ENCODE measurements at regions not wholly inside any gene's neighbourhood (a gene's known extent, or its start where the extent isn't known, plus 50 kb on each side); places are given as distances from the start of the nearest gene placed in this dataset.

DNA sequence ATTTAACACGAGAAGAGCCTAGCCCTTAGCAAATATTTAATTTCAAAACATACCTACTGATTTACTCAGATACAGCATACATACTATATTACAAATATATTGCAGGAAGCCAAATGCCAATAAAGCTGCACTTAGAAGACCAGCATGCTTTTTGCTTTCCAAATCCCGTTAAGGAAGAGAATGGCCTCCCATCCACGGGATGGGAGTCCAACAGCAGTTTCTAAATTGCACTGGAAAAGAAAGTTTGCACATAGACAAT lies 156.3 kb upstream of the FOXN3 start:
- no peaks in the 10 kb centered on the region for H3K9me3 ChIP-seq
- intact Hi-C loops (cut with DNase I) = no loop called here
- no peaks in the 10 kb centered on the region for H3K27me3 ChIP-seq
- H3K27ac ChIP-seq = no peak overlapping the region
- no peak for ATAC-seq
- peaks cover 0 to 15% of the 10 kb centered on the region in 2 donors for H3K4me1 ChIP-seq
- DNase-seq = no peak
- H3K36me3 ChIP-seq = no peaks in the 10 kb centered on the region
- TF ChIP-seq, protein P1, sequence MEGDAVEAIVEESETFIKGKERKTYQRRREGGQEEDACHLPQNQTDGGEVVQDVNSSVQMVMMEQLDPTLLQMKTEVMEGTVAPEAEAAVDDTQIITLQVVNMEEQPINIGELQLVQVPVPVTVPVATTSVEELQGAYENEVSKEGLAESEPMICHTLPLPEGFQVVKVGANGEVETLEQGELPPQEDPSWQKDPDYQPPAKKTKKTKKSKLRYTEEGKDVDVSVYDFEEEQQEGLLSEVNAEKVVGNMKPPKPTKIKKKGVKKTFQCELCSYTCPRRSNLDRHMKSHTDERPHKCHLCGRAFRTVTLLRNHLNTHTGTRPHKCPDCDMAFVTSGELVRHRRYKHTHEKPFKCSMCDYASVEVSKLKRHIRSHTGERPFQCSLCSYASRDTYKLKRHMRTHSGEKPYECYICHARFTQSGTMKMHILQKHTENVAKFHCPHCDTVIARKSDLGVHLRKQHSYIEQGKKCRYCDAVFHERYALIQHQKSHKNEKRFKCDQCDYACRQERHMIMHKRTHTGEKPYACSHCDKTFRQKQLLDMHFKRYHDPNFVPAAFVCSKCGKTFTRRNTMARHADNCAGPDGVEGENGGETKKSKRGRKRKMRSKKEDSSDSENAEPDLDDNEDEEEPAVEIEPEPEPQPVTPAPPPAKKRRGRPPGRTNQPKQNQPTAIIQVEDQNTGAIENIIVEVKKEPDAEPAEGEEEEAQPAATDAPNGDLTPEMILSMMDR (IDR thresholded peaks at IDR 0.05) = no peak
- H3K4me3 ChIP-seq = no peak overlapping the region

DNA sequence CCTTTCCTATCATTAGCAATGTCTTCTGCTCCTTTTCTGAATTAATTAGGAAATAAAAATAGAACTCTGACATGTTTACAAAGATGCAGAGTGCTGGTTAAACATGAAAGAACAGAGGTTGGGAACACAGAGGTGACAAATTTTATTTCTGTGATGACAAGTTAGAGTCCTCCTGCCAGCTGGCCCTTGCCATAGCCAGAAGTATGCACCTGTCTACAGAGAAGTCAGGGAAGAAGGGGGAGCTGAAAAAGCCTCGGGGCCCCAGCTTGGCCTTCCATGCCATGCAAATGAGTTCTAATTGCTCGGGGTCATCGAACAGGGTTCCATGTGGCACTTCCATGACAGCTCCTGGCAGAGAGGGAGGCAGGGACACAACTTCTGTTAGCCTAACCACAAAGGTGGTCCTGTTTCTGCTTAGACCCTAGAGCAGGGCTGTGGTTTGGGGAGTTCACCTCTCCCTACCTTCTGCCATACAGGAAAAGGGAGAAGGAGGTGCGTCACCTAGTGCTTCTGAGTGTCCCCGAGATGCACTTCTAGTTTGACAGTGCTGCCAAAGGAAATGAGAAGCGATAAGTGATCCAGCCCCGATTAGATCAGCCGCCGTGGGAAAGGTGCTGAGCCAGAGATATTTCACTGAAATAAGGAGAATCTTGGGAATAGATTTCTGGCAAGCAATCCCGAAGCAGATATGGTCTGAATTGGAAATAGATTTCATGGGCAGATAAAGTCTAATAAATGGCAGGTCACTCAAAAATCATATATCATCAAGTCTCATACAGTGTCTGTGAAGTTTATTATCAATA lies 155.8 kb upstream of the FOXN3 start:
- Histone ChIP-seq H3K27me3 (no peaks in the 10 kb centered on the region), H3K4me3 (no peak overlapping the region), H3K4me1 (peaks cover 0 to 10% of the 10 kb centered on the region in 2 donors), H3K9me3 (no peaks in the 10 kb centered on the region), H3K36me3 (no peaks in the 10 kb centered on the region), H3K27ac (no peak overlapping the region)
- no peak for DNase-seq
- no peak for ATAC-seq
- intact Hi-C loops (cut with DNase I) = no loop called here
- TF ChIP-seq, protein P1 (IDR thresholded peaks at IDR 0.05) = no peak

DNA sequence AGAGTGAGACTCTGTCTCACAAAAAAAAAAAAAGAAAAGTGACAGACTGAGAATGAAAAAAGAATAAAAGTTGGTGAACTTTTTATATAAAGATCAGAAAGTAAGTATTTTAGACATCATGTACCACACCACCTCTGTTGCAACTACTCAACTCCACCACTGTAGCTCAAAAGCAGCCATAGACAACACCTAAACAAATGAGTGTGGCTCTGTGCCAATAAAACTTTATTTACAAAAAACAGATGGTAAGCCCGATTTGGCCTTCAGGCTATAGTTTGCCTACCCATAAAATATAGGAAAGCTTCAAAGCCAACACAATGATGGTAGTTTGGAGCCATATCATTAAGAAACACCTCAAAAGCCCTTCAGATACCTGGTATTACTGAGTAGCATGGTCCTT lies 154.5 kb upstream of the FOXN3 start:
- H3K36me3 ChIP-seq = no peaks in the 10 kb centered on the region
- DNase-seq (no peak), ATAC-seq (no peak)
- TF ChIP-seq, protein P1 (IDR thresholded peaks at IDR 0.05) = no peak
- no peak overlapping the region for H3K4me3 ChIP-seq
- H3K27me3 ChIP-seq = no peaks in the 10 kb centered on the region
- H3K9me3 ChIP-seq = no peaks in the 10 kb centered on the region
- intact Hi-C loops (cut with DNase I) = no loop called here
- no peak overlapping the region for H3K27ac ChIP-seq
- H3K4me1 ChIP-seq = peaks cover 0 to 16% of the 10 kb centered on the region in 2 donors

DNA sequence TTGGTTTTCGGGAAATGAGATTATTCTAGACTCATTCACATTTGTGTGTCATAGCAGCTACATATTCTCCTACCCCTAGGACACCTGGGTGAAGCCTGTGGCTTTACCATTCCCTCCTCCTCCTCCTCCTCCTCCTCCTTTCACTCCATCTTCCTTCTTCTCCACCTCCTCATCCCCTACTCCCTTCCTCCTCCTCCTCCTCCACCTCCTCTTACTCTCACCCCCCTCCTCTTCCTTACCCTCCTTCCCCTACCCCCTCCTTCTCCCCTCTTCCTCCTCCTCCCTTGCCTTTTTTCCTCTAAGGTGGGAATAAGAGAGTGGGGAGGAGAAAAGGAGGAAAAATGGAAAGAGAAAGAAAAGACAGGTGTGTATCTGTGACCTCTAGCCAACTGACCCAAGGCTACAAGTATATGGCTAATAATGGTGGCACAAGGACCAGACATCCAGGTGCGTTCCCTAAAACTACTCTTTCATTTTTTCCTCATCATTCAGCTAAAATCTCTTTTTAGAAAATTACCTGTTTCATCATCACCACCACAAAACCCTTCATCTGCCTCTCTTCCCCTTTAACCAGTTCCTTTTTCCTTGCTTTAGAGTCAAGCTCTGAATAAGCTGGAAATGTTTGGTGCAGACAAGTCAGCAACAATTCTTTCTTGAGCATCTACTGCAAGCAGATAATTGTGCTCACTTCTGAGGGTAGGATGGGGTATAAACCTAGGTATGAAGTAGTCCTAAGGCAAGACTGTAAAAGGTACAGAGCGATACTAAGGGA lies 149.8 kb upstream of the FOXN3 start:
- H3K9me3 ChIP-seq = no peaks in the 10 kb centered on the region
- intact Hi-C loops (cut with DNase I) = no loop called here

DNA sequence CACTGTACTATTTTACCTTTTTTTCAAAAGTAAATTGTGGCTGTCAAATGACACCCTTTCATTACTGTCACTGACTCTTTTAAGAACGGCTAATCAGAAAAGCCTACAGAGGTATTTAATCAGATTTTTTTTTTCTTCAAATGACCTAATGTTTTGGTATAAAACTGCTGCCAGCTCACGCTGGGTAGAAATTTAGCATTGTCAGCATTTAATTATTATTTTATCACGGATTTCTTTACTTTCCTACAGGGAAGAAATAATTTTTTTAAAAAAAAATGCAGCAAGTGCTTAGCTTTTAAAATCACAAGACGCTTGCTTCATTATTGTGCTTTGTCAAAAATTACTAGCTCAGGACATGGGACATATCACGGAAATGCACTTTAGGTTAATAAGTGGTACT lies 149.1 kb upstream of the FOXN3 start:
- DNase-seq = no peak
- peaks cover 0 to 33% of the 10 kb centered on the region in 2 donors for H3K4me1 ChIP-seq
- TF ChIP-seq, protein P1 (IDR thresholded peaks at IDR 0.05) = no peak
- no peak overlapping the region for H3K27ac ChIP-seq
- H3K36me3 ChIP-seq = no peaks in the 10 kb centered on the region
- no peaks in the 10 kb centered on the region for H3K9me3 ChIP-seq
- intact Hi-C loops (cut with DNase I) = no loop called here
- no peaks in the 10 kb centered on the region for H3K27me3 ChIP-seq
- H3K4me3 ChIP-seq = no peak overlapping the region
- ATAC-seq = no peak

More for the DNA sequence above, 149.8 kb upstream of the FOXN3 start:
- Histone ChIP-seq H3K36me3 (no peaks in the 10 kb centered on the region), H3K27ac (no peak overlapping the region), H3K4me3 (no peak overlapping the region), H3K27me3 (no peaks in the 10 kb centered on the region), H3K4me1 (peaks cover 0 to 33% of the 10 kb centered on the region in 2 donors)
- ATAC-seq (no peak), DNase-seq (no peak)
- TF ChIP-seq, protein P1 (IDR thresholded peaks at IDR 0.05) = no peak

Data from left lung (tissue), 4 donors.